HepG2 (cell line): ENCODE measurements at regions not wholly inside any gene's neighbourhood (a gene's known extent, or its start where the extent isn't known, plus 50 kb on each side); places are given as distances from the start of the nearest gene placed in this dataset.

Source experiments
- ATAC-seq: fragments of 200-7000 bp; cut with Tn5 transposase; 3 replicates; pipeline ENCODE4 v1.9.1; 2020; ENCODE audit warnings: mild to moderate bottlenecking, moderate library complexity
- BruUV-seq: library from RNA; stranded (reverse); fragments of 400-500 nt; replicated peaks from 2 replicates; lab custom pipeline; 2021; lab: Mats Ljungman, UMichigan
- CTCF ChIA-PET: fragments of 300-600 bp; formaldehyde crosslinking; extraction: SDS; loops from one replicate; lab custom pipeline; 2021; ENCODE audit warnings: low total read pairs, inconsistent platforms, low intra/inter-chr PET ratio; lab: Yijun Ruan, JAX
- POLR2A ChIA-PET: fragments of 350-600 bp; sonication (Branson Sonifier 250); formaldehyde crosslinking; loops from one replicate; lab custom pipeline; 2020; ENCODE audit warnings: antibody characterized with exemption, inconsistent platforms; lab: Yijun Ruan, JAX
- DNase-seq: peaks from one replicate; pipeline ENCODE4 v3.0.0-alpha.2; 2015; ENCODE audit warnings: low spot score
- FAIRE-seq: peaks from 3 replicates; lab custom pipeline; 2011; peaks lifted over from hg19 to GRCh38; lab: Jason Lieb, UNC
- H2AFZ ChIP-seq: one replicate; pipeline ENCODE4 v1.6.1; 2011; ENCODE audit warnings: low read length, inconsistent platforms
- H3K27ac ChIP-seq: fragments of 300-600 bp; 3 replicates; pipeline ENCODE4 v1.8.0; 2011; ENCODE audit warnings: mixed run types, mild to moderate bottlenecking, mixed read lengths, low read length, inconsistent platforms; ENCODE audit not compliant: insufficient read depth; ENCODE audit errors: extremely low read length
- H3K27me3 ChIP-seq, 2 experiments: fragments of 200-600 bp in 1 of 2; 2 replicates in 1 of 2; 3 replicates in 1 of 2; pipeline versions ENCODE4 v1.6.0 to v1.8.0; 2011; ENCODE audit warnings: low read length in 2 of 2, mild to moderate bottlenecking in 2 of 2, moderate library complexity in 2 of 2, inconsistent platforms in 1 of 2; ENCODE audit not compliant: insufficient read depth in 2 of 2, control insufficient read depth in 1 of 2
- H3K36me3 ChIP-seq, 2 experiments: fragments of 200-600 bp in 1 of 2; replicated peaks in 1 of 2; 2 replicates in 1 of 2; 3 replicates in 1 of 2; pipeline versions ENCODE4 v1.5.1 to v1.8.0; 2011; ENCODE audit warnings: low read length in 2 of 2, inconsistent platforms in 1 of 2; ENCODE audit not compliant: insufficient read depth in 2 of 2, control insufficient read depth in 1 of 2
- H3K4me1 ChIP-seq: 2 replicates; pipeline ENCODE4 v1.5.1; 2012; ENCODE audit warnings: low read length, inconsistent platforms; ENCODE audit not compliant: insufficient read depth
- H3K4me2 ChIP-seq: 2 replicates; pipeline ENCODE4 v1.6.0; 2011; ENCODE audit warnings: low read depth, low read length, inconsistent platforms
- H3K4me3 ChIP-seq, 3 experiments: fragments of 200-600 bp in 1 of 3; sonication (generic), shearing (Covaris generic) in 1 of 3; replicated peaks in 1 of 3; 2 replicates each; pipeline ENCODE4 v1.5.1; 2011 to 2016; ENCODE audit warnings: low read length in 3 of 3, inconsistent platforms in 2 of 3, low read depth in 2 of 3, mild to moderate bottlenecking in 2 of 3, control low read depth in 1 of 3, mixed read lengths in 1 of 3; ENCODE audit not compliant: insufficient read depth in 1 of 3
- H3K79me2 ChIP-seq: one replicate; pipeline ENCODE4 v1.6.1; 2011; ENCODE audit warnings: low read length, inconsistent platforms; ENCODE audit not compliant: insufficient read depth
- H3K9ac ChIP-seq: 2 replicates; pipeline ENCODE4 v1.6.0; 2011; ENCODE audit warnings: mild to moderate bottlenecking, low read depth, low read length, inconsistent platforms; ENCODE audit not compliant: insufficient read depth
- H3K9me3 ChIP-seq: 2 replicates; pipeline ENCODE4 v1.5.1; 2012; ENCODE audit warnings: mild to moderate bottlenecking, low read length
- H4K20me1 ChIP-seq: 2 replicates; pipeline ENCODE4 v1.6.0; 2011; ENCODE audit warnings: inconsistent platforms, mild to moderate bottlenecking, low read length, moderate library complexity; ENCODE audit not compliant: insufficient read depth
- CENPT ChIP-seq: sonication (generic); formaldehyde crosslinking; IDR thresholded peaks from 2 replicates; pipeline ENCODE4 v1.8.0; 2022; ENCODE audit warnings: low read depth, mild to moderate bottlenecking, moderate library complexity, missing genetic modification reagents
- DMAP1 ChIP-seq: IDR thresholded peaks from 2 replicates; pipeline ENCODE4 v1.6.1; 2016
- FOXC1 ChIP-seq: sonication (generic); formaldehyde crosslinking; IDR thresholded peaks from 2 replicates; pipeline ENCODE4 v1.8.0; 2022; ENCODE audit warnings: mild to moderate bottlenecking, missing genetic modification reagents, borderline replicate concordance
- FOXK1 ChIP-seq: sonication (generic); formaldehyde crosslinking; IDR thresholded peaks from 2 replicates; pipeline ENCODE4 v1.4.0; 2020; ENCODE audit warnings: low read depth, missing genetic modification reagents, borderline replicate concordance
- GPBP1L1 ChIP-seq: sonication (generic); formaldehyde crosslinking; IDR thresholded peaks from 2 replicates; pipeline ENCODE4 v1.5.0; 2020; ENCODE audit warnings: mild to moderate bottlenecking, missing genetic modification reagents
- HMG20B ChIP-seq: conservative IDR thresholded peaks from 2 replicates; pipeline ENCODE4 v1.6.1; 2016; ENCODE audit warnings: missing genetic modification reagents, missing compliant biosample characterization
- KDM1A ChIP-seq: IDR thresholded peaks from 2 replicates; pipeline ENCODE4 v1.6.1; 2016; ENCODE audit warnings: missing compliant biosample characterization
- MAFK ChIP-seq, 2 experiments: IDR thresholded peaks in 1 of 2; conservative IDR thresholded peaks in 1 of 2; 2 replicates each; pipeline ENCODE4 v1.6.1; 2011; ENCODE audit warnings: improper control_type of control experiment in 2 of 2, low read length in 2 of 2
- RFXANK ChIP-seq: IDR thresholded peaks from 2 replicates; pipeline ENCODE4 v1.6.1; 2016
- RFXAP ChIP-seq: sonication (generic); formaldehyde crosslinking; IDR thresholded peaks from 2 replicates; pipeline ENCODE4 v1.4.0; 2020; ENCODE audit warnings: missing genetic modification reagents, borderline replicate concordance
- SMAD1 ChIP-seq: sonication (generic); formaldehyde crosslinking; IDR thresholded peaks from 2 replicates; pipeline ENCODE4 v1.4.0; 2020; ENCODE audit warnings: missing genetic modification reagents, low read depth, mild to moderate bottlenecking, borderline replicate concordance
- SNAPC4 ChIP-seq: sonication (generic); formaldehyde crosslinking; IDR thresholded peaks from 2 replicates; pipeline ENCODE4 v1.4.0; 2020; ENCODE audit warnings: mild to moderate bottlenecking, missing genetic modification reagents
- ZFYVE20 ChIP-seq: sonication (generic); formaldehyde crosslinking; IDR thresholded peaks from 2 replicates; pipeline ENCODE4 v1.8.0; 2023; ENCODE audit warnings: low read depth, mild to moderate bottlenecking, moderate library complexity, missing genetic modification reagents, borderline replicate concordance
- ZNF143 ChIP-seq: sonication (generic); formaldehyde crosslinking; IDR thresholded peaks from 2 replicates; pipeline ENCODE4 v1.4.0; 2020; ENCODE audit warnings: missing genetic modification reagents
- ZNF430 ChIP-seq: sonication (generic); formaldehyde crosslinking; IDR thresholded peaks from 2 replicates; pipeline ENCODE4 v1.9.0; 2021; ENCODE audit warnings: mild to moderate bottlenecking, missing genetic modification reagents
- ZNF431 ChIP-seq: sonication (generic); formaldehyde crosslinking; IDR thresholded peaks from 2 replicates; pipeline ENCODE4 v1.9.0; 2022; ENCODE audit warnings: missing genetic modification reagents, low read depth, mild to moderate bottlenecking, borderline replicate concordance
- ZNF577 ChIP-seq: sonication (generic); formaldehyde crosslinking; IDR thresholded peaks from 2 replicates; pipeline ENCODE4 v1.4.0; 2020; ENCODE audit warnings: mild to moderate bottlenecking, low read depth, missing genetic modification reagents, borderline replicate concordance
- ZNF580 ChIP-seq: IDR thresholded peaks from 2 replicates; pipeline ENCODE4 v1.6.1; 2016; ENCODE audit warnings: low read depth, borderline replicate concordance
- ZNF747 ChIP-seq: sonication (generic); formaldehyde crosslinking; IDR thresholded peaks from 2 replicates; pipeline ENCODE4 v1.8.1; 2023; ENCODE audit warnings: missing genetic modification reagents, mild to moderate bottlenecking, borderline replicate concordance
- WGBS: methylation state at CpG from one replicate; pipeline ENCODE4 v1.1.6; 2017; ENCODE audit warnings: low lambda C conversion rate; 5-methylcytosine and 5-hydroxymethylcytosine counted together
- in situ Hi-C: cut with HindIII; loops from 2 replicates; pipeline ENCODE4 v1.10.0; 2017; ENCODE audit warnings: low pct_unique_long_range_greater_than_20kb; ENCODE audit not compliant: extremely low pct_ligation_motif_present
- intact Hi-C: fragments of 100-400 bp; cut with micrococcal nuclease; formaldehyde crosslinking; loops from one replicate; pipeline ENCODE4 v1.10.0; 2022; ENCODE audit not compliant: unreplicated experiment

GRCh38 chr17:5942687-5943086 lies 127.5 kb upstream of the WSCD1 start:
- ATAC-seq (no peak), DNase-seq (no peak), FAIRE-seq (no peak)
- no TSS peak for BruUV-seq
- Histone ChIP-seq H3K79me2 (no peaks in the 10 kb centered on the region), H3K27me3 (peaks cover 0 to 6% of the 10 kb centered on the region in 2 experiments; a peak in 3 of 5 replicates), H4K20me1 (no peaks in the 10 kb centered on the region), H3K9me3 (no peaks in the 10 kb centered on the region), H3K27ac (no peak overlapping the region), H3K36me3 (no peaks in the 10 kb centered on the region), H2AFZ (no peak overlapping the region), H3K4me3 (no peak overlapping the region), H3K9ac (no peak overlapping the region), H3K4me2 (no peak overlapping the region), H3K4me1 (no peaks in the 10 kb centered on the region)
- POLR2A ChIA-PET: no interaction called here
- TF ChIP-seq FOXC1 (CRISPR knock-in tag) (no peak), FOXK1 (no peak), SNAPC4 (CRISPR knock-in tag) (no peak), KDM1A (CRISPR knock-in tag) (no peak), ZFYVE20 (no peak), ZNF143 (CRISPR knock-in tag) (no peak), SMAD1 (CRISPR knock-in tag) (no peak), ZNF430 (no peak), RFXAP (CRISPR knock-in tag) (no peak), ZNF577 (CRISPR knock-in tag) (no peak), RFXANK (CRISPR knock-in tag) (no peak), MAFK (conservative IDR thresholded peaks at IDR 0.05 in 1 of 2, IDR thresholded peaks at IDR 0.05 in 1 of 2; ENCODE audit: low read length in 2 of 2) (no peak), HMG20B (CRISPR knock-in tag) (no peak), ZNF747 (CRISPR knock-in tag) (no peak), GPBP1L1 (CRISPR knock-in tag) (no peak), ZNF580 (no peak), CENPT (CRISPR knock-in tag) (no peak), ZNF431 (CRISPR knock-in tag) (no peak), DMAP1 (CRISPR knock-in tag) (no peak)
- intact Hi-C loops (no loop called here), in situ Hi-C loops (no loop called here)
- WGBS: 20% methylated on average over 7 of the region's 7 CpGs
- CTCF ChIA-PET: no interaction called here
